ENCODE measurements at regions not wholly inside any gene's neighbourhood (a gene's known extent, or its start where the extent isn't known, plus 50 kb on each side); places are given as distances from the start of the nearest gene placed in this dataset.

- H4K20me1 ChIP-seq (ENCODE audit: insufficient read depth, low read length): no peaks in the 10 kb centered on the region
- TF ChIP-seq CTCF (IDR thresholded peaks at IDR 0.05; ENCODE audit: borderline replicate concordance, extremely low read depth, low read length, poor library complexity, severe bottlenecking): no peak
- TF ChIP-seq EZH2 (IDR thresholded peaks at IDR 0.05; ENCODE audit: borderline replicate concordance, low read depth, low read length, severe bottlenecking): no peak
- no peaks in the 10 kb centered on the region for H3K36me3 ChIP-seq (ENCODE audit: insufficient read depth, low read length)
- H2AFZ ChIP-seq (ENCODE audit: low read depth, low read length): no peak overlapping the region
- H3K9me3 ChIP-seq (ENCODE audit: insufficient read depth, low read length, severe bottlenecking): no peaks in the 10 kb centered on the region
- no peak overlapping the region for H3K4me2 ChIP-seq (ENCODE audit: insufficient read depth, low read length)
- H3K79me2 ChIP-seq (ENCODE audit: insufficient read depth, low read length): no peaks in the 10 kb centered on the region
- no peak overlapping the region for H3K9ac ChIP-seq (ENCODE audit: low read depth, low read length)
- no peak overlapping the region for H3K27ac ChIP-seq (ENCODE audit: low read length)
- no peaks in the 10 kb centered on the region for H3K27me3 ChIP-seq (ENCODE audit: insufficient read depth, low read length, poor library complexity)
- ATAC-seq (ENCODE audit: insufficient read depth, low read depth) (no peak), DNase-seq (no peak)
- no peaks in the 10 kb centered on the region for H3K4me1 ChIP-seq (ENCODE audit: insufficient read depth, low read length)
- H3K4me3 ChIP-seq (ENCODE audit: low read depth in 1 of 2, low read length in 2 of 2): no peak overlapping the region
These were observed 361.0 kb downstream of the TAFA4 start for GRCh38 chr3:68571321-68571720.

- Histone ChIP-seq H4K20me1 (ENCODE audit: insufficient read depth, low read length) (no peaks in the 10 kb centered on the region), H3K27ac (ENCODE audit: low read length) (no peak overlapping the region), H3K9me3 (ENCODE audit: insufficient read depth, low read length, severe bottlenecking) (no peaks in the 10 kb centered on the region), H3K9ac (ENCODE audit: low read depth, low read length) (no peak overlapping the region), H3K36me3 (ENCODE audit: insufficient read depth, low read length) (no peaks in the 10 kb centered on the region), H3K4me3 (ENCODE audit: low read depth in 1 of 2, low read length in 2 of 2) (no peak overlapping the region), H3K79me2 (ENCODE audit: insufficient read depth, low read length) (no peaks in the 10 kb centered on the region), H3K27me3 (ENCODE audit: insufficient read depth, low read length, poor library complexity) (no peaks in the 10 kb centered on the region), H2AFZ (ENCODE audit: low read depth, low read length) (no peak overlapping the region), H3K4me1 (ENCODE audit: insufficient read depth, low read length) (no peaks in the 10 kb centered on the region), H3K4me2 (ENCODE audit: insufficient read depth, low read length) (no peak overlapping the region)
- ATAC-seq (ENCODE audit: insufficient read depth, low read depth) (no peak), DNase-seq (no peak)
- no peak for TF ChIP-seq CTCF (IDR thresholded peaks at IDR 0.05; ENCODE audit: borderline replicate concordance, extremely low read depth, low read length, poor library complexity, severe bottlenecking)
- TF ChIP-seq EZH2 (IDR thresholded peaks at IDR 0.05; ENCODE audit: borderline replicate concordance, low read depth, low read length, severe bottlenecking): no peak
These were observed 371.6 kb downstream of the TAFA4 start for GRCh38 chr3:68560728-68561127.

GRCh38 chr3:68535782-68536181 lies 396.6 kb downstream of the TAFA4 start:
- Histone ChIP-seq H3K4me1 (ENCODE audit: insufficient read depth, low read length) (no peaks in the 10 kb centered on the region), H3K36me3 (ENCODE audit: insufficient read depth, low read length) (no peaks in the 10 kb centered on the region), H3K9ac (ENCODE audit: low read depth, low read length) (no peak overlapping the region), H3K27ac (ENCODE audit: low read length) (no peak overlapping the region), H2AFZ (ENCODE audit: low read depth, low read length) (no peak overlapping the region), H3K9me3 (ENCODE audit: insufficient read depth, low read length, severe bottlenecking) (no peaks in the 10 kb centered on the region), H3K4me3 (ENCODE audit: low read depth in 1 of 2, low read length in 2 of 2) (no peak overlapping the region), H4K20me1 (ENCODE audit: insufficient read depth, low read length) (no peaks in the 10 kb centered on the region), H3K27me3 (ENCODE audit: insufficient read depth, low read length, poor library complexity) (no peaks in the 10 kb centered on the region), H3K79me2 (ENCODE audit: insufficient read depth, low read length) (no peaks in the 10 kb centered on the region), H3K4me2 (ENCODE audit: insufficient read depth, low read length) (no peak overlapping the region)
- TF ChIP-seq CTCF (IDR thresholded peaks at IDR 0.05; ENCODE audit: borderline replicate concordance, extremely low read depth, low read length, poor library complexity, severe bottlenecking) (no peak), EZH2 (IDR thresholded peaks at IDR 0.05; ENCODE audit: borderline replicate concordance, low read depth, low read length, severe bottlenecking) (no peak)
- DNase-seq: no peak
- no peak for ATAC-seq (ENCODE audit: insufficient read depth, low read depth)

- Histone ChIP-seq H3K9ac (ENCODE audit: low read depth, low read length) (no peak overlapping the region), H3K79me2 (ENCODE audit: insufficient read depth, low read length) (no peaks in the 10 kb centered on the region), H4K20me1 (ENCODE audit: insufficient read depth, low read length) (no peaks in the 10 kb centered on the region), H3K4me3 (ENCODE audit: low read depth in 1 of 2, low read length in 2 of 2) (no peak overlapping the region), H3K36me3 (ENCODE audit: insufficient read depth, low read length) (no peaks in the 10 kb centered on the region), H3K4me2 (ENCODE audit: insufficient read depth, low read length) (no peak overlapping the region), H3K27ac (ENCODE audit: low read length) (no peak overlapping the region), H3K4me1 (ENCODE audit: insufficient read depth, low read length) (no peaks in the 10 kb centered on the region), H2AFZ (ENCODE audit: low read depth, low read length) (no peak overlapping the region), H3K27me3 (ENCODE audit: insufficient read depth, low read length, poor library complexity) (no peaks in the 10 kb centered on the region), H3K9me3 (ENCODE audit: insufficient read depth, low read length, severe bottlenecking) (no peaks in the 10 kb centered on the region)
- DNase-seq (no peak), ATAC-seq (ENCODE audit: insufficient read depth, low read depth) (no peak)
- TF ChIP-seq EZH2 (IDR thresholded peaks at IDR 0.05; ENCODE audit: borderline replicate concordance, low read depth, low read length, severe bottlenecking) (no peak), CTCF (IDR thresholded peaks at IDR 0.05; ENCODE audit: borderline replicate concordance, extremely low read depth, low read length, poor library complexity, severe bottlenecking) (no peak)
These were observed 409.0 kb downstream of the TAFA4 start for GRCh38 chr3:68523330-68523729.

Data from DND-41 (cell line).